ENCODE measurements at regions not wholly inside any gene's neighbourhood (a gene's known extent, or its start where the extent isn't known, plus 50 kb on each side); places are given as distances from the start of the nearest gene placed in this dataset.

DNA sequence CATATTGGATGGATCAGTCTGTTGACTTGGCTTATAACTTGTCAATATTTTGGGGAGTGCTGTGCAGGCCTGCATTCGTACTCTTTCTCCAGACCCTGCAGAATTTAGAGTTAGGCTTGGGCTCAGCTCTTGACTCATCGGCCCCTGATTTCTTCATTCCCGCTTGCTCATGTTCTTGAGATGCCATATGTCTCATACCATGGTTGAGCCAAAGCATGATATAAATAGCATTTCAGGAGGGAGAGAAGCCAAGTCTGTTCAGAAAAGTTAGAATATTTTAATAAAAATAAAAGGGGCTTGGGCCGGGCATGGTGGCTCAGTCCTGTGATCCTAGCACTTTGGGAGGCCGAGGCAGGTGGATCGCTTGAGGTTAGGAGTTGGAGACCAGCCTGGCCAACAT lies 898.1 kb downstream of the TYW1 start:
- H3K36me3 ChIP-seq (ENCODE audit: control insufficient read depth, insufficient read depth, low read length): no peaks in the 10 kb centered on the region
- H3K4me3 ChIP-seq (replicated peaks; ENCODE audit: low read depth, low read length): no peak overlapping the region
- no peaks in the 10 kb centered on the region for H3K27me3 ChIP-seq (replicated peaks; ENCODE audit: control insufficient read depth, insufficient read depth, low read length)
- TF ChIP-seq, protein P1, sequence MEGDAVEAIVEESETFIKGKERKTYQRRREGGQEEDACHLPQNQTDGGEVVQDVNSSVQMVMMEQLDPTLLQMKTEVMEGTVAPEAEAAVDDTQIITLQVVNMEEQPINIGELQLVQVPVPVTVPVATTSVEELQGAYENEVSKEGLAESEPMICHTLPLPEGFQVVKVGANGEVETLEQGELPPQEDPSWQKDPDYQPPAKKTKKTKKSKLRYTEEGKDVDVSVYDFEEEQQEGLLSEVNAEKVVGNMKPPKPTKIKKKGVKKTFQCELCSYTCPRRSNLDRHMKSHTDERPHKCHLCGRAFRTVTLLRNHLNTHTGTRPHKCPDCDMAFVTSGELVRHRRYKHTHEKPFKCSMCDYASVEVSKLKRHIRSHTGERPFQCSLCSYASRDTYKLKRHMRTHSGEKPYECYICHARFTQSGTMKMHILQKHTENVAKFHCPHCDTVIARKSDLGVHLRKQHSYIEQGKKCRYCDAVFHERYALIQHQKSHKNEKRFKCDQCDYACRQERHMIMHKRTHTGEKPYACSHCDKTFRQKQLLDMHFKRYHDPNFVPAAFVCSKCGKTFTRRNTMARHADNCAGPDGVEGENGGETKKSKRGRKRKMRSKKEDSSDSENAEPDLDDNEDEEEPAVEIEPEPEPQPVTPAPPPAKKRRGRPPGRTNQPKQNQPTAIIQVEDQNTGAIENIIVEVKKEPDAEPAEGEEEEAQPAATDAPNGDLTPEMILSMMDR (IDR thresholded peaks at IDR 0.05; ENCODE audit: insufficient read depth, low read length, poor library complexity, severe bottlenecking): no peak
- DNase-seq (ENCODE audit: extremely low read depth, insufficient read length): no peak

DNA sequence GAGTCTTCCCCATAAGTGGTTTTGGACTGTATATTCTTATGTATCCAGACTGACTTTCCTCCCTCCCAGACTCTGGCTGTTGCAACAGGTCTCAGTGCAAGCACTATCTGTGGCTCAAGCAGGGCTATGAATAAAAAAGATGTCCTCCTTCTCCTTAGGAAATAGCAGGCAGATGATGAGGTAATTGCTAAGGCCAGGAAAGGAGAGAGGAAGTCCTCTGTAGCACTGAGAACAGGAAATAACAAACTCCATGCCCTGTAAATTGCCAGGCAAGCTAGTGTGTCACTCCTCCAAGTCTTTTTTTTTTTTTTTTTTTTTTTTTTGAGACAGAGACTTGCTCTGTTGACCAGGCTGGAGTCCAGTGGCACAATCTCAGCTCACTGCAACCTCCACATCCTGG lies 900.1 kb downstream of the TYW1 start:
- Histone ChIP-seq H3K4me3 (replicated peaks; ENCODE audit: low read depth, low read length) (no peak overlapping the region), H3K36me3 (ENCODE audit: control insufficient read depth, insufficient read depth, low read length) (no peaks in the 10 kb centered on the region), H3K27me3 (replicated peaks; ENCODE audit: control insufficient read depth, insufficient read depth, low read length) (no peaks in the 10 kb centered on the region)
- DNase-seq (ENCODE audit: extremely low read depth, insufficient read length): no peak
- TF ChIP-seq, protein P1 (IDR thresholded peaks at IDR 0.05; ENCODE audit: insufficient read depth, low read length, poor library complexity, severe bottlenecking): no peak

DNA sequence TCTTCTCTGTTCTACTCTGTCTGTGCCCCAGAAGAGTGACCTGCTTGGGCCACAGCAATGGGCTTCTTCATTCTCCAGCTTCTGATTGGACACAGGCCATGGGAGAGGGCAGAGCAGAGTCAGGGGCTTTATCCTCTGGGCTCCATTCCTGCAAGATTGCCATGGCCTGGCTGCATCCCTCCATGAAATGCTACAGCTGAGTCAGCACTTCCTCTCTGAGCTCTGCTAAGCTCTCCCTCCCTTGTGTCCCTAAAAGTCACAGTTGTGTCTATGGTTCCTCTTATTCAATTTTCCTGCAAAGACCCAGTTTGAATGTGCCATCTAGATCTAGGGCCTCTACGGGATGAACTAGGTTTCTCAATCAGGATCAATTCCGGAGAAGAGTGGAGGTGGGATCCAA lies 903.8 kb downstream of the TYW1 start:
- no peaks in the 10 kb centered on the region for H3K27me3 ChIP-seq (replicated peaks; ENCODE audit: control insufficient read depth, insufficient read depth, low read length)
- no peak overlapping the region for H3K4me3 ChIP-seq (replicated peaks; ENCODE audit: low read depth, low read length)
- no peak for DNase-seq (ENCODE audit: extremely low read depth, insufficient read length)
- TF ChIP-seq, protein P1 (IDR thresholded peaks at IDR 0.05; ENCODE audit: insufficient read depth, low read length, poor library complexity, severe bottlenecking): no peak
- H3K36me3 ChIP-seq (ENCODE audit: control insufficient read depth, insufficient read depth, low read length): no peaks in the 10 kb centered on the region

DNA sequence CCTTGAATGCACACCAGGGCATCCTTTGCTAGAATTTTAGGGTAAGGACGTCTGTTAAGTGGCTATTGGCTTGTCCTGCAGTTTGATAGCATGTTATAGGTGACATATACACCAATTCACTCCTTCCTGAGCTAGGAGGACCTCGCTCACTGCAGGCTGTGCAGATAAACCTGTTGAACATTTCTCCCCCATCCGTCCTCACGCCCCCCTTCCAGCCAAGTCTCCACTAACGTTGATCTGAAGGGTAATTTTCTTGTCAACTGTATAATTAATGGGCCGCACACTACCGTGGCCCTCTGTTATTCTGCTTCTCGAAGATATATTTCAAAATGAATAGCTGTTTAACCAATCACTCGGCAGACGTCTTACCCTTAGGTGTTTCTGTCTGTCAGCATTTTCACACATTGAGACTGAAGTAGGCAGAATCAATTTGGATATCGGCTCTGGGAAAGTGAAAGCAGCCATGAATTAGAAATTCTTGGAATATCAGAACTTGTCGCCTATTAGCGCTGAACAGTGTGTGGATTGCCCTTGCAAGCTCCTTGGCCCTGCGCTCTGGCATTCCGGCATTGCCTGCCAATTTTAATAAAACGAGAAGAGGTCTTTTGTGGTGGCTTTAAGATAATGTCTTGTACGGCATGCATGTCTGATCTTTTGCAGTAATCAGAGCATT lies 905.3 kb downstream of the TYW1 start:
- no peak overlapping the region for H3K4me3 ChIP-seq (replicated peaks; ENCODE audit: low read depth, low read length)
- no peaks in the 10 kb centered on the region for H3K36me3 ChIP-seq (ENCODE audit: control insufficient read depth, insufficient read depth, low read length)
- H3K27me3 ChIP-seq (replicated peaks; ENCODE audit: control insufficient read depth, insufficient read depth, low read length): no peaks in the 10 kb centered on the region
- DNase-seq (ENCODE audit: extremely low read depth, insufficient read length): no peak
- TF ChIP-seq, protein P1 (IDR thresholded peaks at IDR 0.05; ENCODE audit: insufficient read depth, low read length, poor library complexity, severe bottlenecking): no peak

DNA sequence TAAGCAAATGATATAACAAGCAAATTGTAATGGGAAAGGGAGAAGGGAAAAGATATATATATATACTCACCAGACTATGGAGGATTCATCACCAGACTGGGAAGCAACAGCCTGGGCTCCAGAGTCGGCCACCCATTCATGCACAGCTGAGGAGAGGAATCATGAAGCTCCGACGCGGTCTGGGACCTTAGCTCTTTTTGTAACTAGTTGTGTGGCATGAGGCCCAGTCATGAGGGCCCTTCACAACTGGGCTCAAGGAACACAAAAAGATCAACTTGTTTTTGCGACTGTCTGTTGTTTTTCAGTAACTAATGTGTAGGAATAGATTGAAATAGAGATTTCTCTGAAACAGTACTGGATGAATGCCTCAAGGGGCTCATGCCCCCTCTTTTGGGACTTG lies 911.2 kb downstream of the TYW1 start:
- Histone ChIP-seq H3K4me3 (replicated peaks; ENCODE audit: low read depth, low read length) (no peak overlapping the region), H3K27me3 (replicated peaks; ENCODE audit: control insufficient read depth, insufficient read depth, low read length) (no peaks in the 10 kb centered on the region), H3K36me3 (ENCODE audit: control insufficient read depth, insufficient read depth, low read length) (no peaks in the 10 kb centered on the region)
- DNase-seq (ENCODE audit: extremely low read depth, insufficient read length): no peak
- TF ChIP-seq, protein P1 (IDR thresholded peaks at IDR 0.05; ENCODE audit: insufficient read depth, low read length, poor library complexity, severe bottlenecking): no peak

DNA sequence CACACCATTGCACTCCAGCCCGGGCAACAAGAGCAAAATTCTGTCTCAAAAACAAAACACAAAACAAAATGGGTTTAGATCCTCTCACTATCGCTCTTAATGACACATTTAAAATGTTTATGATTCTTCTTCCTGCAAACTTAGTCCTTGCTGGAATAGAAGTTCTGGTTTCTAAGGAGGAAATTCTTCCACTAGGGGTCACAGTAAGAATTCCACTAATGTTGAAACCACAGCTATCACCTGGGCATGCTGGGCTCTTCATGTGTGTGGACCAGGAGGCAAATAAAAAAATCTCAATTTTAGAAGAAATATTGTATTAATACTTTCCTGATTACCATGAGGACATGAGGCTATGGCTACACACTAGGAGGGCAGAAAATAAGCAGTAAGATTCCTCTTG lies 915.8 kb downstream of the TYW1 start:
- TF ChIP-seq, protein P1 (IDR thresholded peaks at IDR 0.05; ENCODE audit: insufficient read depth, low read length, poor library complexity, severe bottlenecking): no peak
- DNase-seq (ENCODE audit: extremely low read depth, insufficient read length): no peak
- H3K4me3 ChIP-seq (replicated peaks; ENCODE audit: low read depth, low read length): no peak overlapping the region
- no peaks in the 10 kb centered on the region for H3K27me3 ChIP-seq (replicated peaks; ENCODE audit: control insufficient read depth, insufficient read depth, low read length)
- no peaks in the 10 kb centered on the region for H3K36me3 ChIP-seq (ENCODE audit: control insufficient read depth, insufficient read depth, low read length)

Data from GM06990 (cell line).